CD4-positive, alpha-beta T cell treated with Interleukin-10 for 1 hour (primary cell): ENCODE measurements at regions not wholly inside any gene's neighbourhood (a gene's known extent, or its start where the extent isn't known, plus 50 kb on each side); places are given as distances from the start of the nearest gene placed in this dataset.

Source experiments
- DNase-seq: peaks from one replicate; pipeline ENCODE4 v3.0.0-alpha.2; 2020

DNA sequence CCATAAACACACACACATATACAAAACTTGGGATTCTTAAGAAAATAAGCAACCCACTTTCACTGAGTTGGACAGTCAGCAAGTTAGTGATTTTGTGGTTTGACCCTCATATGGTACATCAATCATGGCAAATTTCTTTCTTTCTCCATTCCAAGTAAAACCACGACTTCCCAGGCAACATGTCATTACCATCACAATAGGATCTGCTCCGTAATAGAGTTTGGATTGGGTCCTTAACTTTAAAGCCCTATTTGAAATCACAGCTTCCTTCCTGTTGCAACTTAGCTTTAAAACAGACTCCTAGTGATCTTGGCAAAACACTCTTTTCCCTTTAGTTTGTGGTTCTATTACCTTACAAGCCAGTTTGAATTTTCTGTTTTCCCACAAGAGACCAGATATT, 483.6 kb downstream of the INHBA start:
- no peak for DNase-seq

DNA sequence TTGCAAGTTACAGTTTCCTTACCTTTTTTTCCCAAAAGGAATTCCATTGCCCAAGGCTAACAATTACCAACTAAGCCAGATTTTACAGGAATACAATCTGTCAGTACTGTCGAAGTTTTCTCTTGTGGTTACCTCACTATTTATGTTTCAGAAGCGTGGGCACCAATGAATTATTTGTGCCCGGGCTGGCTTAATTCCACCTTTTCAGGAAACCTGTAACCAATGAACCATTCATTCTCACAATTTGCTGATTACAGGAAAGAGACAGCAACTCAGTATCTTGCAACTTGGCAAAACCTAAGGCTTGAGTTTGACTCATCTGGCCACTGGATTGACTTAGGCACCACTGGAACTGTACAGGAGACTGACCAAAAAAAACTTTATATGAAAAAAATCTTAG, 485.6 kb downstream of the INHBA start:
- DNase-seq = no peak

DNA sequence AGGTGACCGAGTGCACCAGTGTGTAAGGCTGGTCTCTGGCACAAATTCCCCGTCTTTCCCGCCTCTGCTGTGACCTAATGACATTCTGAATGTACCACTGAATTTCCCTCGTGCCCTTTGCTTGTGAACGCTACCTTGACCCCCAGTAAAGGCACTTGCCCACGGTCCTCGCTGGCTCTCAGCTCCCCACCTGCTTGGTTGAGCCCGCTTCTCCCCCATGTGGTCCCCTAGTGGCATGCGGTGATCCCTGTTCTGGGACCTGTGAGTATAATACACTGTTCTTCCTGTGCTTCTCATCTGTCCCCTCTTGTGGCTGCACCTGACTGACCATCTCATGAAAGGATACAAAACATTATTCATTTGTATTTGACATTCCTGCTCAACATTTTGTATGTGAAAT, 495.7 kb downstream of the INHBA start:
- no peak for DNase-seq

DNA sequence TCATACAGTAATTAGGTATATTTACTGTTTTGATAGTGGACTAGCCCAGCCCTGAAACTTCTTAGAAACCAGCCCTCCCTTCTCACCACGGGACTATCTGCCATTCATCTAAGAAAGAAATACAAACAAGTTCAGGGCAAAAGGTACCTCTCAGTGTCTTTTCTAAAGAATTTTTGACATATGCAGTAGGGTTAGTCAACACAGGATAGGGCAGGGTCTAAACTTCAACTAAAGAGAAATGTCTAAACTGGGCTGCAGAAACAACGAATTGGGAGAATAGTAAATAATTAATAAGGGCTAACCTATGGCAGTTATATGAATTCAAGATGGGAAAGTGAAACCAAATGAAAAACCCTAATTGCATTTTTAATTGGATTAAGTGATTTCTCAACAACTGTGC, 496.6 kb downstream of the INHBA start:
- DNase-seq = no peak

DNA sequence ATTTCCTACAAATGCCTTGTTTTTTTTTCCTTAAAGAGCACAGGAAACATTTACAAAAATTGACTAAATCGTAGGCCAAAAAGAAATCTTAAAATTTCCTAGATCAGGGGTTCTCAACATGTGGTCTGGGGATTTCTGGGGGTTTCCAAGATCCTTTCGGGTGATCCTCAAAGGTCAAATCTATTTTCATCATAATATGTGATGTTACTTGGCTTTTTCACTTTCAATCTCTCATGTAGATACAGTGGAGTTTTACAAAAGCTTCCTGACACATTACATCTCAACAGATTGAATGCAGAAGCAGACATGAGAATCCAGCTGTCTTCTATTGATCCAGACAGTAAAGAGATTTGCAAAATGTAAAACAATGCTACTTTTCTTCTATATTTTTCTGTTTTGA, 497.3 kb downstream of the INHBA start:
- no peak for DNase-seq

DNA sequence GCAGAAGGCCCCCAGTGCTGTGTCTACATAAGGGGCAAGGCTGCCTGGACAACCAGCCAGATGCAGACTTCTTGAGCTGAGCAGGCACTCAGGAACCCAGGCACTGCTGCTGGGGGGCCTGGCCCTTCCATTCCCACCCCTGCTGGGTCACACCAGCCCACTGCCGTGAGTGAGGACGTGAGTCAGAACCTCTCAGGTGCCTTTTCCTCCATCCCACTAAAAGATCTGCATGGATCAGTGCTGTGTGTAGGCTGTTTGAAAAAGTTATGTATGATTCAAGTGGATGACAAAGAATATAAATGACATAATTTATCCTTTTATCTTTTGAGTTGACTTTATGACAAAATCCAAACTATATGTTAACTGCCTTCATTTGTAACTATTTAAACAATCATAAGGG, 499.3 kb downstream of the INHBA start:
- DNase-seq = no peak

DNA sequence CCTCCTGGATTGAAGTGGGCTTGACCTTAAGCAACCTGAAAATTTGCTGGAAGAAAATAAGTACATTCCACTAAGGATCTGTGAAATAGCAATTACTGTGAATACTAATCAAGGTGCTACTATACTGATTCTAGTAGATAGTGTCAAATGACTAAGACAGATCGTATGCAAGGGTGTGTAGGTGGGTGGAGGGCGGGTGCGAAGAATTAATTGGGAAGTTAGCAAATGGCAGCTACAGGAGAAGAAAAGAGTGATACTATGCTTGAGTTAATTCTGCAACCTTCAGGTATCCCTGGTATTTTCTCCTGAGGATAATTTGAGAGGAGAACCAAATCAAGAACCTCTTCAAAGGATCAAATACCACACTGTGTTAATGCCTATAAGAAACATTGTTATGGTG, 501.9 kb downstream of the INHBA start:
- no peak for DNase-seq

DNA sequence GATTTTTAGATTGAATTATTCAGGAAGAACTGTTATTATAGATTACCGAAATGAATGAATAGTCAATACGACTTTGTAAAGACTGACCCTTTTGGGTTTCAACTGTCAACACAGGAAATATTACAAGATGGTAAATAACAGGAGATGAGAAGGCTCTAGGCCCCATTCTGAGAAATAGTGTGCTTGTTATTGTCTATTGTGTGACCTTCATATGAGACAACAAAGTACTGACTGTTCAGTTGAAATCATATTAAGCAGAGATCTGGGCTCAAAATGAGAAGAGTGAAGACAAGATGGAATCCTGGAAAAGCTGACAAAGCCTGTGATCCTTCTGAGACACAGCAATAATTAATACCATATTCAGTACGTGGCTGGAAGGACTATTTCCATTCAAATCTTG, 503.8 kb downstream of the INHBA start:
- no peak for DNase-seq

DNA sequence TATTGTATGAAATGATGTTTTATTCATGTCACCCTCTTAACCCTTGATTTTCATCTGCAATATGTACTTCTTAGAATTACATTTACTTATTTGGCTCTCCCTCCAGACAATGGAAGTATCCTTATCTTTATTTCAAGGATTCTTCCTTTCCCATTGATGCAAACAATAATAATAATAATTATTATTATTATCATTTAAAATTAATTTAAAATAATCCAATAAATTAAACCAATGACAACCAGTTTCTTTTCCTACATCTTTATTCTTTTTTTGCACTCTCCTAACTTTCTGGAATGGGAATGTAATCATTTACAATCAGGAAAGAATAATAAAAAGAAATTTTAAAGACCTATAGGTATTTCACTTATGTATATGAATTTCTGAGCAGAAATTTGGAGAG, 504.4 kb downstream of the INHBA start:
- no peak for DNase-seq

DNA sequence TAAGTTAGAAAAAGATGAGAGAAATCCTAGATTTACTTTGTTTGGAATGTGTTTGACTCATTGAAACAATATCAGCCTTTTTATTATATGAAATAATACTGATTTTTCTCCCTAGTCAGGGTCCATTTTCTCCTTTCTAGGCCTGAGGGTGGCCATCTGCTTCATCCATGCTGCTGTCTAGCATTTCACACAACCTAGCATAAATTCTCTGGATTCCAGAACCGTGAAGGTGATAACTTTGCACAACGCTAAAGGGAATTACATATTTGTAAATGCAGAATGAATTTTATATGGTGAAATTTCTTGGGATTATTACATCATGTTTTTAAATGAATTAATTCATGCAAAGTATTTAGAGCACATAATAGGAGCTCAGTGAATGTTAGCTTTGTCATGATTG, 505.1 kb downstream of the INHBA start:
- DNase-seq = no peak

DNA sequence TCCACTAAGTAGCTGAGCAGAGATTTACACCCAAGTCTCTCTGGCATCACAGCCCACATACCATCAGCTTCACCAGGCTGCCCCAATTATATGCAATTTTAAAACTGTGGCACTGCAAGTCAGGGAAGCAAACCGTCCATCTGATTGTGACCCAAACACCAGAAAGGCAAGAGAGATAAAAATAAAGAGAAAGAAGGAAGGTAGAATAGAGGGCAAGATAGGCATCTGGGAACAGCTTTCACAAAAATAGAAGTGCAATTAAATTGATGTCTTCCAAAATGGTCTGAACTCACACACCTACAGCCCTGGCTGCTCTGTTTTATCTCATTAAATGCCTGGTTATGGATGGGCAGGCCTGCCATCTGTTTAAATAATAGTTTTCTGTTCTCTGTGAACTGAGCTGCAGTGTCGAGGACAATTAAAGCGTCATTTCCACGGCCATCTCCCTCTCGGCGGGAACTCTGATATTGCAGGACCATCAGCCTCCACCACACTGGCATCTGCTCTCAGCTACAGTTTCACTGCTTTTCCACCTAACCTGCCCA, 509.1 kb downstream of the INHBA start:
- no peak for DNase-seq

DNA sequence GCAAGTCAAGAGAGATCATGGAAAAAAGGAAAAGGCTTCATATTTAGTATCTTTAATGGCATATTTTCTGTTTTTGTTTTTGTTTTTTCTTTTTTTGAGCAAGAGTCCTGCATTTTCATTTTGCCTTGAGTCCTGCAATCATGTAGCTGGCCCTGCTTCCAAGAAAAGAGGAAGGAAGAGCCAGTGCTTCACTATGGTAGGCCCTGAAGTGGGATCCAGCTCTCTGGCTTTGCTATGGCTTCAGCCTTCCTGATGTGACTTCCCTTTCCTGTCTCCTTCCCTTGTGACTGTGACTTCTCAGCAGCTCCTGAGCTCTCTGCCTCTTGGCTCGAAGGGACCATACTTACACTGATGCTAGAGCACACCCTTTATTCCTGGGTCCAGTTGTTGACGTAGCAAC, 512.3 kb downstream of the INHBA start:
- DNase-seq = no peak

DNA sequence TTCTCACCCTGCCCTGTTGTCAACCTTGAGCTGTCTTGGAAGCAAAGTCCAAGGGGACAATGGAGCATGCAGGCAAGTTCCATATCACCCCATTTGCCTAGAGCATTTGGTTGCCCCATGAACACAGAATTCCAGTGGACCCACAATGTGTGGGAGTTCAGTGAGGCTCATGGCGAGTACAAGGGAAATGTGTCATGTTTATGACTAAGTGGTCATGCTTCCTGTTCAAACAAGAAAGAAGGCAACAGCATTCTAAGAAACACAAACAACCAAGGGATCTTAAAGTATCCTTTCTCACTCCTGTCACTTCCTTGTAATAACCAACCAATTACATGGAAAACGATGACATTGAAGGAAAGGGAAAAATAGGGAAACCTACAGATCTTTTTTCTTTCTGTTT, 513.0 kb downstream of the INHBA start:
- no peak for DNase-seq

DNA sequence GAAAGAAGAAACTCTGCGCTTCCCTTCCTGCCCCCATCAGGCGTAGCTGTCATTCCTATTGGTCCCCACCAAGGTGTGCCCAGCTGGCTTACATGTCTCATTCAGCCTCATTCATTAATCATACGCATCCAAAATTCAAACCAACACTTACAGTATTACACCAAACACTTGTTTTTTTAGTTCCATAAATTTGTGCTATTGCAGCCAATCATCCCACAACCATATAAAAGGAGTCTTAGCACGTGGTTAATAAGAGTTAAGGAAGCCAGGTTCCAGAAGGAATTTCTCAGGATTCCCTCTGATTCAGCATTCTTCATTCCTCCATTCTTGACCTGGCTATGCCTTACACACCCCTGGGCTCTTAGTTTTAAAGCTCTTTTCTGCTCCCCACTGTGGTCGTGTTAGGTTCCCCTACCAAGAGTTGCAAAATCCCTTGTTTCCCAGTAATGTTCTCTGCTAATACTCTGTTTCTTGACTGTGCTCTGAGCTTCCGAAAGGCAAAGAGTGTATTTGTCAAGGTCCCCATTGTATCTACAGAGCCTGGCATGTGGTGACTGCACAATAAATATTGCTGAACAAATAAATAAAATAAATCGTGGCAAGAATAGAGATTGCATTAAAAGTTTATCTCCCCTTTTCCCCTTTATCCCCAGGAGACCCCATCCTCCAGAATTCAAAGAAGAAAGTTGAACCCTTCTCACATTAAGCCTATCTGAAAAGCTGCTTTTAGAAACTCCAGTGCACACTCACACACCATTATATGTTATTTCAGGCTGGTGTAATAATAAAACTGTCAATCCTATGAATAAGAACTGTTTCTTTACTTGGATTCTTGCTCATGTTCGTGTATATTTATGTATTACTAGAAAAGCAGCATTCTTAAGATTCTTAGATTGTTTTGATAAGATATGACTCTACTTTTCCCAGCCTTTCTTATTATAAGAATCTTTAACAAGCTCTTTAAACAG, 514.4 kb downstream of the INHBA start:
- no peak for DNase-seq

DNA sequence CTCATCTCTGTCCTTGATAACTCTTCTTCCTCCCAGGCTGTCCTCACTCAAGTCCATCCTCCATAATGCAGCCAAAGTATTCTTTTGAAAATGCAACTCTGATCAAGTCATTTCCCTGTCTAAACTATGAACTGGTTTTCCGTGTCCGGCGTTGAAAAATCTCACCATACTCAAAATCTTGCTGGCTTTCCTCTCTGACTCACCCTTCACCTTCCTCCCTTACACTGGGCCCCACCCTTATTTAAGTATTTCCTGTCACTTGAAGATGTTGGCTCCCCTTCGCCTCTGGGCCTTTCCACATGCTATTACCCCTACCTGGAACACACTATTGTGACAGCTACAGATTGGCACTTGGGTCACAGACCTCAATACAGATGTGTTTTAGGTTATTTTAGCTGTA, 515.6 kb downstream of the INHBA start:
- DNase-seq = no peak

DNA sequence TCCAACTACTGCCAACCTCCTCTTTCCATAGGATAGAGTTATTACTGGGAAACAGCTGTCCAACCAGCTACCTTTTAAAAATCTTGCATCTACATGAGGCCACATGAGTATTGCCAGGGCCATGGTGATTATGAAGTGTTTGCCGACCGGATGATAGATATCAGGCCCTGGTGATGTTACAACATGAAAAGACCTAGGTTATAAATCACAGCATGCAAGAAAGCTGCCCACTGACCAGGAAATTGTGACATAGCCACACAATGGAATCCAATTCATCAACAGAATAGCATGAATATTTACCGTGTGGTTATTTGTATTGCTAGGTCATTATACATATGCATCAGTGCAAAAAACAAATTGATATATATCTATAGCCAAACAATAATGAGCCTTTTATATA, 517.0 kb downstream of the INHBA start:
- DNase-seq = no peak

DNA sequence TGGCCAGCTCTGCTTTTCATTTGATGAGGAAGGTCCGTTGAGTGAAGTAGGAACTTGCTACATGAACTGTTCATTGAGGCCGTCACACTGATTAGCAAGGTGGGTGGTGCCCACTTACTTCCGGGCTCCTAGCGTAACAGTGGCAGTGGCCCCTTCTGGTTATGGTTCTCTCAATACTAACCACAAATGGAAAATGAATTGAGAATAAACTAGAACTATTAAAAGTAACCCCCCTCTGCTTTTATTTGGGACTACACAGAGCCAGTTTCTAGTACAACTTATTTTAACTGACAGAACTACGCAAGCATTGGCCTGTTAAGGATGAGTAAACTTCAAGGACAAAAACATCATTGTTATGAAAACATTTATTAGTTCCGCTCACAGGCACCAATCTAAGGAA, 519.1 kb downstream of the INHBA start:
- DNase-seq = no peak

DNA sequence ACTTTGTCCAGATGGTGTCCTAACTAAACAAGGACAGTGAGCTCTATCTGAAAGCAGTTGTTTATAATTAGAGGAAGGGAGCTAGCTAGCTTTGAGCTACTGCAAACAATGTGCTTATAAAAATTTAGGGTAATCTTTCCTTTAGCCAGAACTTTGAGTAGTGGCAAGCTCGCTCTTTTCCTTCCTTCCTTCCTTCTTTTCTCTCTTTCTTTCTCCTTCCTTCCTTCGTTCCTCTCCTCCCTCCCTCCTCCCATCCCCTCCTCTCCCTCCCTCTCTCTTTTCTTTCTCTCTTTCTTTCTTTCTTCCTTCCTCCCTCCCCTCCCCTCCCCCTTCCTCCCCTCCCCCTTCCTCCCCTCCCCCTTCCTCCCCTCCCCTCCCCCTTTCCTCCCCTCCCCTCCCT, 520.1 kb downstream of the INHBA start:
- no peak for DNase-seq

DNA sequence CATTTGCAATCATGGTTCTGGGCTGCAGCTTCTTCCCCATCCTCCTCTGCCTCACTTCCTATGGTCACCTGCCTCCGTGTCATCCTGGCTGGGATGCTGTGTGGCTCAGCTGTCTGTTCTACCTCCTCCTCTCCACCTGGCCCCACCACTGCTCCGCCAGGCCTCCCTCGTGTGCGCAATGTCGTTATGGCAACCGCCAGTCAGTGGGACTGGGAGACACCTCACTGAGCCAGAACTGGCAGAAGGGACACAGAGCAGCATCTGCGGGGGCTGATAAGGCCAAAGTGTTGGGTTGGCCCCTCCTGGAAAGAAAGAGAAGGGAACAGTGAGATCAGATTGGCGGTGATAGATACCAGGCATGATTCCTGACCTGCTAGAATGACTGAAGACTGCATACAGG, 527.5 kb downstream of the INHBA start:
- no peak for DNase-seq

DNA sequence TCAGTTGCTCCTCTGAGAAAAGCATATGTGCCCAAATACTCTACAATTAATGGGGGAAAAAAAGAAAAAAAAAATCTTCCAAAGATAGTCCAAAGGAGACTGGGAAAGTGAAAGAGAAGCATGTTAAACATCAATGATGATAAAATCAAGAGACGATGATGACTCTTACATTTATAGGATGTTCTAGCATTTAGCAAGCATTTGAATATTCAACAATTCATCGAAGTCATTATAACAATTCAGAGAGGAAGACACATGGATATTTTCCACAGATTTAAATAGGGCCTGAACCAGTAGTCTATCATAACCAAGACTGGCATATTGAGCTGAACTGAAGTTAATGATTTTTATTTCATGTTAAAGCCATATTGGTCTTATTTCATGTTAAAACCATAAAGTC, 528.4 kb downstream of the INHBA start:
- no peak for DNase-seq

DNA sequence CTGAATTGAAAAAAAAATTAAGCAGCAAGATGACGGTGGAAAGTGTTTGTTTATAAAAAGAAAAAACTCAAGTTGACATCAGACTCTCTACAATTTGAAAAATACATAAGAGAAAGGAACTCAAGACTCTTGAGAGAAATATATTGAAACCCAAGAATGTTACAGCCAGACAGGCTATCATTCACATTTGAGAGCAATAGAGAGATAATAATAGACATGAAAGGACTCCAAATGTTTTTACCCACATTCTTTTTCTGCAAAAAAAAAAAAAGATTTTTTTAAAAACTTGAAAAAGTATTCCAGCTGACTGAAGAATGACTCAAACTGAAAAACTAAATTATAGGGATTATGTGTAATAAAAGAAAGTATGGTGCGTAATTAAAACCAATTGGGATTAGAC, 532.4 kb downstream of the INHBA start:
- DNase-seq = no peak

DNA sequence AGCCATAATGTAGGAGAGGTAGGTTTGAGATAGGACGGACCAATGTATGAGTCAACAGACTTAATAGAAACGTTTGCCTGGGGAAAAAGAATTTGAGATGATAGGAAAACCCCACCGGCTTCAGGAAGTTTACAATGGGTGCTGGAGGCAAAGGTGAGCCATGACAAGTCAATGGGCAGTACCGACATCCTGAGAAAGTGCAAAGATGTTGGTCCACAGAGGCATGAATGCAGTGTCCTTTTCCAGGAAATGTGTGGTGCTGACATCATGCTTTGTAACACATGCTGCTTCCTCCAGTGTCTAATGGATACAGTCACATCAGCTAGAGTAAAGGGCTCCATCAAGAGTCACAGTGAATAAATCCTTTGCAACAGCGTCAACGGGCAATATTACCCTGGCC, 533.6 kb downstream of the INHBA start:
- DNase-seq = no peak

DNA sequence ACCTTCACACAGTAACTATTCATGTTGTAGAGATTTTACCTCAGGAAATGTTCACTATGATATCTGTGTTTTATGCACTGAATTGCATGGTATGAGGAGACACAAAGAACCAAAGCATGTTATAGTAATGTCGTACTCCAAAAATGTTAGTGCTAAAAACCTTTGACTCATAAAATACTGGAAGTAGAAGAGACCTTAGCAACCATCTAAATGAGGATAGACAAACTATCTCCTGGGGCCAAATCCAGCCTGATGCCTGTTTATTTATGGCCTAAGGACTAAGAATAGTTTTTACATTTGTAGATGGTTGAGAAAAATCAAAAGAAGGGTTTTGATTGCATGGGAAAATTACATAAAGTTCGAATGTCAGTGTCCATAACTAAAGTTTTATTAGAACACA, 535.1 kb downstream of the INHBA start:
- no peak for DNase-seq

DNA sequence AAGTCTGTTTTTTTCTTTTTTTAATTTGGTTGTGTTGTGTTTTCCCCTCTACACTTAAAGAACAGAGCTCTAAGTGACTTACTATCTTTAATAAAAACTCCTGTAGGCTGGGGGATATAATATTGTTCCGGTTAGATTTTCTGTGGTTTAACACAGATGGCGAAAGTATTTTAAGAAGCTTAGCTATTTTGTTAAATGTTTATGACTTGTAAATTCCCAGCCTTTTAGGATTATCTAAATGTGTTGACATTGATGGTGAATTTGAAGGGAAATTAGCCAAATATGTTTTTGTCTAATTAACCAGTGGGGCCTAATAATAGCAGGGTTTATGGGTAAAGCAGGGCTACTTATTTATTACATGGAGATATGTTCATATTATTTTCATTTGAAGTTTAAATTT, 538.5 kb downstream of the INHBA start:
- no peak for DNase-seq

DNA sequence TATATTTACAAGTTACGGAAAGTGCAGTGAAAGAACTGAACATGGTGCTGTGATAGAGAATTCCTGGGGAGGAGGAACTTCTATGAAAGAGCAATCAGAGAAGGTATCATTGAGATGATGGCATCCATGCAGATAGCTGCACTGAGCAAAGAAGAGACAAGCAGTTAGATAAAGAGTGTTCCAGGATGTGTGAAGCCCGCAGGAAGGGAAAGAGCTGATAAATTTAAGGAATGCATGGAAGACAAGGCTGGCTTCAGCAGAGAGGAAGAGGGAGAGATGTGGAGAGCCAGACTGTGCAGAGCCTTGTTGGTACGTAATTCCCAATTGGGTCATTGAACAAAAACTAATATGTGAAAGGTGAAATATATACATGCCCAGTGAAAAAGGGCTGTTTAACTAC, 538.9 kb downstream of the INHBA start:
- no peak for DNase-seq
